ENCODE measurements at regions not wholly inside any gene's neighbourhood (a gene's known extent, or its start where the extent isn't known, plus 50 kb on each side); places are given as distances from the start of the nearest gene placed in this dataset.
"Not testable (repeated sequence)": the region's sequence is repeated elsewhere in the genome, so short reads cannot be mapped to it uniquely, and the experiment has no call there.

- no peak for DNase-seq
These were observed 1047.6 kb upstream of the FANCL start for GRCh38 chr2:59288771-59289170.

- DNase-seq, result no peak
These were observed 1041.4 kb upstream of the FANCL start for GRCh38 chr2:59282374-59283057.

GRCh38 chr2:59277671-59278070, 1036.5 kb upstream of the FANCL start:
- DNase-seq, result no peak

GRCh38 chr2:59276917-59277316, 1035.8 kb upstream of the FANCL start:
- DNase-seq, result no peak

GRCh38 chr2:59276033-59276432, 1034.9 kb upstream of the FANCL start:
- no peak for DNase-seq

- DNase-seq, result no peak
These were observed 1025.3 kb upstream of the FANCL start for GRCh38 chr2:59266453-59266852.

- DNase-seq, result no peak
These were observed 1018.8 kb upstream of the FANCL start for GRCh38 chr2:59259913-59260312.

GRCh38 chr2:59256290-59256689, 1015.2 kb upstream of the FANCL start:
- DNase-seq, result no peak

- no peak for DNase-seq
These were observed 1013.2 kb upstream of the FANCL start for GRCh38 chr2:59254279-59254678.

- no peak for DNase-seq
These were observed 1009.2 kb upstream of the FANCL start for GRCh38 chr2:59250307-59250677.

GRCh38 chr2:59249441-59250306, 1008.5 kb upstream of the FANCL start:
- no peak for DNase-seq

- DNase-seq, result no peak
These were observed 998.0 kb upstream of the FANCL start for GRCh38 chr2:59239146-59239545.

- no peak for DNase-seq
These were observed 996.2 kb upstream of the FANCL start for GRCh38 chr2:59237311-59237710.

GRCh38 chr2:59236723-59237122, 995.6 kb upstream of the FANCL start:
- no peak for DNase-seq

- no peak for DNase-seq
These were observed 992.8 kb upstream of the FANCL start for GRCh38 chr2:59233920-59234319.

- no peak for DNase-seq
These were observed 992.3 kb upstream of the FANCL start for GRCh38 chr2:59233448-59233847.

GRCh38 chr2:59232394-59233165, 991.5 kb upstream of the FANCL start:
- no peak for DNase-seq

GRCh38 chr2:59226362-59226761, 985.2 kb upstream of the FANCL start:
- not testable (repeated sequence) for DNase-seq

- DNase-seq, result no peak
These were observed 982.6 kb upstream of the FANCL start for GRCh38 chr2:59223742-59224141.

- no peak for DNase-seq
These were observed 976.2 kb upstream of the FANCL start for GRCh38 chr2:59217360-59217759.

- no peak for DNase-seq
These were observed 965.2 kb upstream of the FANCL start for GRCh38 chr2:59206361-59206760.

GRCh38 chr2:59204040-59204439, 962.9 kb upstream of the FANCL start:
- DNase-seq, result no peak

GRCh38 chr2:59196491-59196890, 955.4 kb upstream of the FANCL start:
- no peak for DNase-seq

- no peak for DNase-seq
These were observed 954.7 kb upstream of the FANCL start for GRCh38 chr2:59195851-59196250.

All from CD4-positive, alpha-beta T cell treated with Interleukin-15 for 1 hour (primary cell).